NCI-H524 (cell line): ENCODE measurements at regions not wholly inside any gene's neighbourhood (a gene's known extent, or its start where the extent isn't known, plus 50 kb on each side); places are given as distances from the start of the nearest gene placed in this dataset.
"Not testable (repeated sequence)": the region's sequence is repeated elsewhere in the genome, so short reads cannot be mapped to it uniquely, and the experiment has no call there.

Source experiments
- DNase-seq, 2 experiments: peaks; one replicate each; lab custom pipeline; 2025; lab: John Stamatoyannopoulos, UW

GRCh38 chr10:28354511-28354910 lies 51.6 kb upstream of the MPP7 start:
- DNase-seq, result no peak

- no peak for DNase-seq
Measured at GRCh38 chr10:28355376-28355775, 52.5 kb upstream of the MPP7 start.

- DNase-seq, result no peak
Measured at GRCh38 chr10:28359334-28359733, 56.5 kb upstream of the MPP7 start.

GRCh38 chr10:28360175-28360574 lies 57.3 kb upstream of the MPP7 start:
- no peak for DNase-seq

GRCh38 chr10:28363376-28363775 lies 60.5 kb upstream of the MPP7 start:
- no peak for DNase-seq

- no peak for DNase-seq
Measured at GRCh38 chr10:28365840-28366239, 63.0 kb upstream of the MPP7 start.

- DNase-seq, result no peak
Measured at GRCh38 chr10:28366994-28367393, 64.1 kb upstream of the MPP7 start.

GRCh38 chr10:28367413-28367812 lies 64.5 kb upstream of the MPP7 start:
- no peak for DNase-seq

GRCh38 chr10:28367929-28368484 lies 65.1 kb upstream of the MPP7 start:
- peak; percentile 34 to 82 for DNase-seq

GRCh38 chr10:28370107-28370835 lies 67.4 kb upstream of the MPP7 start:
- peak in 1 of 2 experiments; percentile 13 for DNase-seq

- DNase-seq, result not testable (repeated sequence)
Measured at GRCh38 chr10:28371638-28372037, 68.8 kb upstream of the MPP7 start.

- no peak for DNase-seq
Measured at GRCh38 chr10:28374036-28374435, 71.2 kb upstream of the MPP7 start.

- DNase-seq, result no peak
Measured at GRCh38 chr10:28375399-28376354, 72.8 kb upstream of the MPP7 start.

GRCh38 chr10:28378986-28379585 lies 76.2 kb upstream of the MPP7 start:
- DNase-seq, result no peak

- DNase-seq, result no peak
Measured at GRCh38 chr10:28381466-28381865, 78.6 kb upstream of the MPP7 start.

GRCh38 chr10:28381903-28382347 lies 79.1 kb upstream of the MPP7 start:
- DNase-seq, result peak; percentile 43 to 78

GRCh38 chr10:28382525-28383269 lies 79.8 kb upstream of the MPP7 start:
- DNase-seq, result peak; percentile 61 to 80

- DNase-seq, result no peak
Measured at GRCh38 chr10:28384557-28384956, 81.7 kb upstream of the MPP7 start.

- DNase-seq, result no peak
Measured at GRCh38 chr10:28385748-28386502, 83.1 kb upstream of the MPP7 start.

- DNase-seq, result no peak
Measured at GRCh38 chr10:28386503-28386868, 83.6 kb upstream of the MPP7 start.

- DNase-seq, result no peak
Measured at GRCh38 chr10:28387140-28387539, 84.3 kb upstream of the MPP7 start.
